LHCN-M2 (cell line): ENCODE measurements at regions not wholly inside any gene's neighbourhood (a gene's known extent, or its start where the extent isn't known, plus 50 kb on each side); places are given as distances from the start of the nearest gene placed in this dataset.
A peak's percentile ranks its signal among the peaks of the same experiment; 100 is the strongest.

Experiments
- DNase-seq: peaks from one replicate; pipeline ENCODE4 v3.0.0-alpha.2; 2012; ENCODE audit warnings: low read depth

GRCh38 chr18:71012789-71013188 lies 723.9 kb downstream of the SOCS6 start:
- no peak for DNase-seq

GRCh38 chr18:71011389-71011788 lies 722.5 kb downstream of the SOCS6 start:
- no peak for DNase-seq

- DNase-seq = no peak
These were observed 719.4 kb downstream of the SOCS6 start for GRCh38 chr18:71008257-71008656.

- no peak for DNase-seq
These were observed 712.8 kb downstream of the SOCS6 start for GRCh38 chr18:71001597-71001996.

- DNase-seq = no peak
These were observed 709.6 kb downstream of the SOCS6 start for GRCh38 chr18:70998490-70998889.

GRCh38 chr18:70994116-70994515 lies 705.3 kb downstream of the SOCS6 start:
- no peak for DNase-seq

- no peak for DNase-seq
These were observed 702.7 kb downstream of the SOCS6 start for GRCh38 chr18:70991577-70991976.

- DNase-seq = no peak
These were observed 697.1 kb downstream of the SOCS6 start for GRCh38 chr18:70985948-70986347.

- no peak for DNase-seq
These were observed 693.4 kb downstream of the SOCS6 start for GRCh38 chr18:70982292-70982691.

- no peak for DNase-seq
These were observed 692.7 kb downstream of the SOCS6 start for GRCh38 chr18:70981400-70982140.

GRCh38 chr18:70973626-70974025 lies 684.8 kb downstream of the SOCS6 start:
- no peak for DNase-seq

- no peak for DNase-seq
These were observed 677.6 kb downstream of the SOCS6 start for GRCh38 chr18:70966419-70966818.

GRCh38 chr18:70961939-70962338 lies 673.1 kb downstream of the SOCS6 start:
- DNase-seq = no peak

GRCh38 chr18:70956554-70956953 lies 667.7 kb downstream of the SOCS6 start:
- no peak for DNase-seq

GRCh38 chr18:70936160-70936559 lies 647.3 kb downstream of the SOCS6 start:
- no peak for DNase-seq

GRCh38 chr18:70931942-70932814 lies 643.3 kb downstream of the SOCS6 start:
- peak; percentile 1 for DNase-seq

GRCh38 chr18:70920840-70921374 lies 632.1 kb downstream of the SOCS6 start:
- DNase-seq = no peak

GRCh38 chr18:70907673-70908072 lies 618.8 kb downstream of the SOCS6 start:
- no peak for DNase-seq

GRCh38 chr18:70892381-70892780 lies 603.5 kb downstream of the SOCS6 start:
- DNase-seq = no peak

- no peak for DNase-seq
These were observed 581.4 kb downstream of the SOCS6 start for GRCh38 chr18:70870292-70870691.

GRCh38 chr18:70848329-70848728 lies 559.5 kb downstream of the SOCS6 start:
- DNase-seq = no peak

- DNase-seq = no peak
These were observed 551.8 kb downstream of the SOCS6 start for GRCh38 chr18:70840649-70841048.

- no peak for DNase-seq
These were observed 538.8 kb downstream of the SOCS6 start for GRCh38 chr18:70827632-70828031.
